BJ (cell line): ENCODE measurements at regions not wholly inside any gene's neighbourhood (a gene's known extent, or its start where the extent isn't known, plus 50 kb on each side); places are given as distances from the start of the nearest gene placed in this dataset.

ENCODE experiments used
- CTCF ChIA-PET: fragments of 350-600 bp; formaldehyde crosslinking; extraction: SDS; loops from one replicate; lab custom pipeline; 2021; ENCODE audit warnings: antibody characterized with exemption, inconsistent platforms; lab: Yijun Ruan, JAX
- POLR2A ChIA-PET: fragments of 300-600 bp; sonication (Branson Sonifier 250); formaldehyde crosslinking; extraction: SDS; loops from one replicate; lab custom pipeline; 2021; ENCODE audit warnings: antibody characterized with exemption; lab: Charles Lee
- DNase-seq: peaks from one replicate; pipeline ENCODE4 v3.0.0-alpha.2; 2011; ENCODE audit warnings: low read depth
- H3K27me3 ChIP-seq: 2 replicates; pipeline ENCODE4 v1.6.0; 2011; ENCODE audit warnings: low read length; ENCODE audit not compliant: control insufficient read depth, insufficient read depth
- H3K36me3 ChIP-seq: 2 replicates; pipeline ENCODE4 v1.5.1; 2011; ENCODE audit warnings: low read length; ENCODE audit not compliant: control insufficient read depth, insufficient read depth
- H3K4me3 ChIP-seq: 2 replicates; pipeline ENCODE4 v1.5.1; 2011; ENCODE audit warnings: low read depth, mild to moderate bottlenecking, control low read depth, low read length
- TF ChIP-seq, protein P1 (sequence below): IDR thresholded peaks from 2 replicates; pipeline ENCODE4 v1.5.1; 2011; ENCODE audit warnings: low read depth, mild to moderate bottlenecking, control low read depth, inconsistent platforms, low read length, moderate library complexity; ENCODE audit not compliant: insufficient read depth

DNA sequence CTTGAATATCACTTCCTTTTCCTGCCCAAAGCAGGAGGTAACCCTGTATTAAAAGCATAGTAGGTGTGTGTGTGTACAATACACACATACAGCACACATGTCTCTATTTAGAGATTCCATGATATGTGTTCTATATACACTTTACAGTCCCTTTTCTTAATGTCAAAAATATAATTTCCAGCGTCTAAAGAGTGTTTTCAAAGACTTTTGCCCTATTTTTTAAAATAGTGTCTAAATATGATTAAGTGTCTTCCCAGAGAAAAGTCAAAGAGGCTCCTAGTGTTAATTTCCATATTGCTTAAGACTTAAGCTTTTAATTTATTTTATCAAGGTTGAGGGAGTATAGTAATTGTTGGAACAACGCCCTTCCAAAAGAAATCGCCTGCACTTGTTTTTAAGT is 420.3 kb upstream of the POU3F3 start:
- no peak overlapping the region for H3K4me3 ChIP-seq
- TF ChIP-seq, protein P1, sequence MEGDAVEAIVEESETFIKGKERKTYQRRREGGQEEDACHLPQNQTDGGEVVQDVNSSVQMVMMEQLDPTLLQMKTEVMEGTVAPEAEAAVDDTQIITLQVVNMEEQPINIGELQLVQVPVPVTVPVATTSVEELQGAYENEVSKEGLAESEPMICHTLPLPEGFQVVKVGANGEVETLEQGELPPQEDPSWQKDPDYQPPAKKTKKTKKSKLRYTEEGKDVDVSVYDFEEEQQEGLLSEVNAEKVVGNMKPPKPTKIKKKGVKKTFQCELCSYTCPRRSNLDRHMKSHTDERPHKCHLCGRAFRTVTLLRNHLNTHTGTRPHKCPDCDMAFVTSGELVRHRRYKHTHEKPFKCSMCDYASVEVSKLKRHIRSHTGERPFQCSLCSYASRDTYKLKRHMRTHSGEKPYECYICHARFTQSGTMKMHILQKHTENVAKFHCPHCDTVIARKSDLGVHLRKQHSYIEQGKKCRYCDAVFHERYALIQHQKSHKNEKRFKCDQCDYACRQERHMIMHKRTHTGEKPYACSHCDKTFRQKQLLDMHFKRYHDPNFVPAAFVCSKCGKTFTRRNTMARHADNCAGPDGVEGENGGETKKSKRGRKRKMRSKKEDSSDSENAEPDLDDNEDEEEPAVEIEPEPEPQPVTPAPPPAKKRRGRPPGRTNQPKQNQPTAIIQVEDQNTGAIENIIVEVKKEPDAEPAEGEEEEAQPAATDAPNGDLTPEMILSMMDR: no peak
- no peaks in the 10 kb centered on the region for H3K36me3 ChIP-seq
- DNase-seq: no peak
- CTCF ChIA-PET: no interaction called here
- no peaks in the 10 kb centered on the region for H3K27me3 ChIP-seq
- POLR2A ChIA-PET: no interaction called here

- Histone ChIP-seq H3K36me3 (no peaks in the 10 kb centered on the region), H3K4me3 (no peak overlapping the region), H3K27me3 (no peaks in the 10 kb centered on the region)
- ChIA-PET POLR2A (no interaction called here), CTCF (no interaction called here)
- TF ChIP-seq, protein P1: no peak
- DNase-seq: no peak
These were observed 419.6 kb upstream of the POU3F3 start for GRCh38 chr2:104434318-104434792.

DNA sequence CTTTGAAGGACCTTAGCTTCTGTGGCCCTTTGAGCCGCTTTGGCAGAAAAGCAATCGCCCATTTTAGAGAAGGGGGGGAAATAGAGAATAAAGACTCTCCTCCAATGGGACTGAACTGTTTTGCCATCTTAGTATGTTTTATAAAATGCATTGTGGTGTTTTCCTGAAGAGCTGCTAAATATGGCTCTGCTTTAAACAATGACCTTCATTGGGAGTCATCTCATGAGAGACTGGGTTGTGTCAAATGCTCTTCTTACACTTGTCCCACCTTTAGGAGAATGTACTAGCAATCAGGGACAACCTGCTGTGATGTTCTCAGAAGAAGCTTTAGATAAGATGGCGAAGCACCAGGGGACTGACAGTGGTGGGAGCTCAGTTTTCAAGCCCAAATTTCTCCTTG is 418.9 kb upstream of the POU3F3 start:
- no peaks in the 10 kb centered on the region for H3K27me3 ChIP-seq
- TF ChIP-seq, protein P1: no peak
- ChIA-PET POLR2A (no interaction called here), CTCF (no interaction called here)
- DNase-seq: no peak
- H3K36me3 ChIP-seq: no peaks in the 10 kb centered on the region
- no peak overlapping the region for H3K4me3 ChIP-seq

GRCh38 chr2:104438481-104438880 is 415.4 kb upstream of the POU3F3 start:
- TF ChIP-seq, protein P1: no peak
- ChIA-PET POLR2A (no interaction called here), CTCF (no interaction called here)
- Histone ChIP-seq H3K27me3 (no peaks in the 10 kb centered on the region), H3K4me3 (no peak overlapping the region), H3K36me3 (no peaks in the 10 kb centered on the region)
- DNase-seq: no peak

- no peak overlapping the region for H3K4me3 ChIP-seq
- CTCF ChIA-PET: no interaction called here
These were observed 410.8 kb upstream of the POU3F3 start for GRCh38 chr2:104443145-104443544.

More at GRCh38 chr2:104443145-104443544, 410.8 kb upstream of the POU3F3 start:
- POLR2A ChIA-PET: no interaction called here
- TF ChIP-seq, protein P1: no peak
- Histone ChIP-seq H3K27me3 (no peaks in the 10 kb centered on the region), H3K36me3 (no peaks in the 10 kb centered on the region)
- no peak for DNase-seq
